Kidney (tissue), 13 donors: ENCODE measurements at regions not wholly inside any gene's neighbourhood (a gene's known extent, or its start where the extent isn't known, plus 50 kb on each side); places are given as distances from the start of the nearest gene placed in this dataset.

Source experiments
- DNase-seq, 5 donors: peaks; one replicate each; pipeline ENCODE4 v3.0.0-alpha.2; 2013 to 2020
- FAIRE-seq: peaks from 2 replicates; lab custom pipeline; 2012; peaks lifted over from hg19 to GRCh38; lab: Jason Lieb, UNC
- H3K27ac ChIP-seq, 2 donors: one replicate each; pipeline ENCODE4 v1.7.0; 2013; ENCODE audit warnings: low read depth in 2 of 2, low read length in 2 of 2, inconsistent platforms in 1 of 2
- H3K27me3 ChIP-seq: one replicate; pipeline ENCODE4 v1.7.1; 2013; ENCODE audit warnings: low read length, inconsistent platforms; ENCODE audit not compliant: control insufficient read depth, insufficient read depth
- H3K36me3 ChIP-seq, 3 donors: one replicate each; pipeline versions ENCODE4 v1.7.0 to v1.7.1; 2013; ENCODE audit warnings: low read length in 3 of 3, control low read depth in 1 of 3, inconsistent platforms in 1 of 3; ENCODE audit not compliant: insufficient read depth in 3 of 3, control insufficient read depth in 2 of 3
- H3K4me1 ChIP-seq, 3 donors: one replicate each; pipeline versions ENCODE4 v1.7.0 to v1.7.1; 2013; ENCODE audit warnings: low read length in 3 of 3, inconsistent platforms in 1 of 3, low read depth in 1 of 3; ENCODE audit not compliant: control insufficient read depth in 2 of 3, insufficient read depth in 2 of 3
- H3K4me3 ChIP-seq, 3 donors: one replicate each; pipeline versions ENCODE4 v1.7.0 to v1.8.1; 2013; ENCODE audit warnings: low read length in 3 of 3, control low read depth in 1 of 3, inconsistent platforms in 1 of 3
- H3K9ac ChIP-seq, 3 donors: one replicate each; pipeline versions ENCODE4 v1.7.0 to v1.7.1; 2013; ENCODE audit warnings: low read length in 3 of 3, control low read depth in 1 of 3, inconsistent platforms in 1 of 3
- H3K9me3 ChIP-seq, 3 donors: one replicate each; pipeline versions ENCODE4 v1.7.0 to v1.7.1; 2013; ENCODE audit warnings: low read length in 3 of 3, control low read depth in 1 of 3, inconsistent platforms in 1 of 3; ENCODE audit not compliant: control insufficient read depth in 2 of 3, insufficient read depth in 1 of 3
- intact Hi-C: fragments of 100-400 bp; cut with DNase I; formaldehyde crosslinking; loops from one replicate; pipeline ENCODE4 v1.11.1; 2022
- TF ChIP-seq, protein P1 (sequence below): IDR thresholded peaks from 3 replicates; pipeline ENCODE4 v1.5.1; 2012; ENCODE audit warnings: mild to moderate bottlenecking, moderate library complexity, borderline replicate concordance; ENCODE audit not compliant: insufficient read depth; ENCODE audit errors: extremely low read depth
- donor health status: control.
- donor health status: control.
- donor health status: control.
- donor health status: control.
- donor health status: control.
- donor health status: DM: yes; HTN: yes; CAD: no.
- donor health status: Normal renal cell carcinoma (clear cell type).

- intact Hi-C loops, result no loop called here
- TF ChIP-seq, protein P1, sequence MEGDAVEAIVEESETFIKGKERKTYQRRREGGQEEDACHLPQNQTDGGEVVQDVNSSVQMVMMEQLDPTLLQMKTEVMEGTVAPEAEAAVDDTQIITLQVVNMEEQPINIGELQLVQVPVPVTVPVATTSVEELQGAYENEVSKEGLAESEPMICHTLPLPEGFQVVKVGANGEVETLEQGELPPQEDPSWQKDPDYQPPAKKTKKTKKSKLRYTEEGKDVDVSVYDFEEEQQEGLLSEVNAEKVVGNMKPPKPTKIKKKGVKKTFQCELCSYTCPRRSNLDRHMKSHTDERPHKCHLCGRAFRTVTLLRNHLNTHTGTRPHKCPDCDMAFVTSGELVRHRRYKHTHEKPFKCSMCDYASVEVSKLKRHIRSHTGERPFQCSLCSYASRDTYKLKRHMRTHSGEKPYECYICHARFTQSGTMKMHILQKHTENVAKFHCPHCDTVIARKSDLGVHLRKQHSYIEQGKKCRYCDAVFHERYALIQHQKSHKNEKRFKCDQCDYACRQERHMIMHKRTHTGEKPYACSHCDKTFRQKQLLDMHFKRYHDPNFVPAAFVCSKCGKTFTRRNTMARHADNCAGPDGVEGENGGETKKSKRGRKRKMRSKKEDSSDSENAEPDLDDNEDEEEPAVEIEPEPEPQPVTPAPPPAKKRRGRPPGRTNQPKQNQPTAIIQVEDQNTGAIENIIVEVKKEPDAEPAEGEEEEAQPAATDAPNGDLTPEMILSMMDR, result no peak
- Histone ChIP-seq H3K9me3 (no peaks in the 10 kb centered on the region), H3K36me3 (no peaks in the 10 kb centered on the region), H3K27ac (no peak overlapping the region), H3K4me3 (no peak overlapping the region), H3K9ac (no peak overlapping the region), H3K27me3 (no peaks in the 10 kb centered on the region), H3K4me1 (no peaks in the 10 kb centered on the region)
- no peak for DNase-seq
- FAIRE-seq, result no peak
These were observed 156.1 kb upstream of the ALG10B start for GRCh38 chr12:38160318-38161122.

DNA sequence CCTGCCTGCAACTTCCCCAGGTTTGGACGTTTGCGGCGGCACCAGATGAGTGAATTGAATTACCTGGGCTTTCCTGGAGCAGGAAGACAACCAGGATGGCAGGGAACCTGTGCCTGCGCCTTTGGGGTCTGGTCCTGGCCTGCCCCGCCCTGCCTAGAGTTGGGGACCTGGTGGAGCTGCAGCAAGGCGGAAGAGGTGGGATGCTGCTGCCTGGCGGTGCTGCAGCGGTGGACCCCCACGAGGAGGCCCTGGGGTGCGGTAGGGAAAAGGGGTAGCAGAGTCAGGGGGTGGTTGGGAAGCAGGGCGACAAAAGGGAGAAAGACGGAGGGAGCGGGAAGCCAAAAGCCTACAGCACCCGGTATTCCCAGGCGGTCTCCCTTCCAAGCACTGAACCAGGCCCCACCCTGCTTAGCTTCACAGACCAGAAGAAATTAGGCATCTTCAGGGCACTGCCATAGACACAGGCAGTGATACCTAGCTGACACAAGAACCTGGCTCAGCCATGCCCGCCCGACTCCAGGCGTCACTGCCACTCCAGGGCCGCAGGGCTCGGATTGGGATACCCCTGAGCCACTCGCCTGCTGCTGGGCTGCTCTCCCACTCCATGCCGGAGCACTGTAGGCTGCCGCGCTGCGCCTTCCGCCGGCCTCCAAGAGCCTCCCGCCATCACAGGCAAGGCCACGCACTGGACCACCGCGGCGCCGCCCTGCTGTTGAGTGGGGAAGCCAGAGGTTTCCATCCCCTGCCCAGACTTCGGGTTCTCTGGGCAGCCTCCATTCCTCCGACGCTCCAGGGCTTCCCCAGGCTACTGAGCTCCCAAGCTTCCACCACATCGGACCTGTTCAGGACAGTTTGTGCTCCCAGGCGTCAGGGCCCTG is 155.2 kb upstream of the ALG10B start:
- Histone ChIP-seq H3K9ac (no peak overlapping the region), H3K4me1 (no peaks in the 10 kb centered on the region), H3K9me3 (no peaks in the 10 kb centered on the region), H3K27ac (no peak overlapping the region), H3K4me3 (no peak overlapping the region), H3K27me3 (no peaks in the 10 kb centered on the region), H3K36me3 (no peaks in the 10 kb centered on the region)
- no peak for FAIRE-seq
- DNase-seq, result no peak
- TF ChIP-seq, protein P1, result no peak
- intact Hi-C loops, result no loop called here

DNA sequence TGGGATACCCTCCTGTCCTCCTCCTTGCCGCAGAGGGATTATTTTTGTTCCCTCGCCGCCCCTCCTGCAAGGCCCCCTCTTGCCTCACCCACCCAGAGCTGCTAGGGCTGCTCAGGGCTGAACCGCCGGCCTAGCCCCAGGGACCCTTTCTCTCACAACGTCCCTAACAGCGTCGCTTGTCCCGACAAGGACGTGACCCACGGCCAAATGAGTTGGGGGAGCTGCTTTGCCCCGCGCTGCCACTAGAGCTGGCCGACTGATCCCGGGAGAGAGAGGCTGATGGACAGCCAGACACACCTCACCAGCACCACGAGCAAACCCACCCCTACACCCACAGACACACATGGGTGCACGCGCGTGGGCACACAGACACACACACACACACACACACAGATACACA is 154.6 kb upstream of the ALG10B start:
- intact Hi-C loops, result no loop called here
- Histone ChIP-seq H3K27me3 (no peaks in the 10 kb centered on the region), H3K9me3 (no peaks in the 10 kb centered on the region), H3K9ac (no peak overlapping the region), H3K27ac (no peak overlapping the region), H3K4me1 (no peaks in the 10 kb centered on the region), H3K4me3 (no peak overlapping the region), H3K36me3 (no peaks in the 10 kb centered on the region)
- FAIRE-seq (no peak), DNase-seq (no peak)
- TF ChIP-seq, protein P1, result no peak
